GM23248 (cell line): ENCODE measurements at regions not wholly inside any gene's neighbourhood (a gene's known extent, or its start where the extent isn't known, plus 50 kb on each side); places are given as distances from the start of the nearest gene placed in this dataset.

Experiments used
- DNase-seq: peaks from one replicate; pipeline ENCODE4 v3.0.0-alpha.2; 2015
- H2AFZ ChIP-seq: fragments of 200-600 bp; sonication (generic); 2 replicates; pipeline ENCODE4 v1.6.1; 2016; ENCODE audit warnings: antibody characterized with exemption
- H3F3A ChIP-seq: fragments of 200-600 bp; sonication (generic); 2 replicates; pipeline ENCODE4 v1.6.1; 2016; ENCODE audit warnings: mild to moderate bottlenecking, antibody characterized with exemption, mixed run types; ENCODE audit not compliant: insufficient read depth
- H3K27ac ChIP-seq: fragments of 200-600 bp; sonication (generic); 2 replicates; pipeline ENCODE4 v1.5.1; 2016; ENCODE audit warnings: mild to moderate bottlenecking
- H3K27me3 ChIP-seq: fragments of 200-600 bp; sonication (generic); replicated peaks from 2 replicates; pipeline ENCODE4 v1.6.1; 2016; ENCODE audit warnings: mild to moderate bottlenecking; ENCODE audit not compliant: insufficient read depth
- H3K36me3 ChIP-seq: fragments of 200-600 bp; sonication (generic); 2 replicates; pipeline ENCODE4 v1.6.1; 2016; ENCODE audit warnings: low read depth, mild to moderate bottlenecking
- H3K4me1 ChIP-seq: fragments of 200-600 bp; sonication (generic); 2 replicates; pipeline ENCODE4 v1.6.1; 2016; ENCODE audit warnings: mild to moderate bottlenecking; ENCODE audit not compliant: insufficient read depth
- H3K4me2 ChIP-seq: fragments of 200-600 bp; sonication (generic); one replicate; pipeline ENCODE4 v1.6.1; 2016; ENCODE audit warnings: mild to moderate bottlenecking; ENCODE audit not compliant: unreplicated experiment
- H3K4me3 ChIP-seq: fragments of 200-600 bp; sonication (generic); 2 replicates; pipeline ENCODE4 v1.5.1; 2016; ENCODE audit warnings: mild to moderate bottlenecking
- H3K79me2 ChIP-seq: fragments of 200-600 bp; sonication (generic); 2 replicates; pipeline ENCODE4 v1.6.1; 2016; ENCODE audit warnings: mild to moderate bottlenecking; ENCODE audit not compliant: insufficient read depth
- H3K9ac ChIP-seq: fragments of 200-600 bp; sonication (generic); 2 replicates; pipeline ENCODE4 v1.6.1; 2016; ENCODE audit warnings: mild to moderate bottlenecking
- H3K9me2 ChIP-seq: fragments of 200-600 bp; sonication (generic); 2 replicates; pipeline ENCODE4 v1.6.1; 2016; ENCODE audit warnings: mixed run types, mild to moderate bottlenecking, moderate library complexity; ENCODE audit not compliant: insufficient read depth
- H3K9me3 ChIP-seq: fragments of 200-600 bp; sonication (generic); one replicate; pipeline ENCODE4 v1.6.1; 2017; ENCODE audit warnings: low read depth
- H4K20me1 ChIP-seq: fragments of 200-600 bp; sonication (generic); 2 replicates; pipeline ENCODE4 v1.6.0; 2016; ENCODE audit not compliant: insufficient read depth
- EZH2 ChIP-seq: fragments of 200-600 bp; sonication (generic); IDR thresholded peaks from 2 replicates; pipeline ENCODE4 v1.6.1; 2018; ENCODE audit warnings: antibody characterized with exemption, mild to moderate bottlenecking; ENCODE audit not compliant: insufficient read depth, poor library complexity, severe bottlenecking
- EZH2phosphoT487 ChIP-seq: fragments of 200-600 bp; sonication (generic); IDR thresholded peaks from 2 replicates; pipeline ENCODE4 v1.6.1; 2018; ENCODE audit warnings: antibody characterized with exemption, moderate library complexity, mild to moderate bottlenecking, low read depth; ENCODE audit not compliant: insufficient read depth
- WGBS, 2 experiments: methylation state at CpG; one replicate each; pipeline ENCODE4 v1.1.6; 2015 to 2017; ENCODE audit warnings: low lambda C conversion rate in 2 of 2, low coverage in 1 of 2; ENCODE audit errors: missing lambda C conversion rate in 2 of 2; 5-methylcytosine and 5-hydroxymethylcytosine counted together
- in situ Hi-C: fragments of 300-500 bp; cut with MboI; formaldehyde crosslinking; loops from 2 replicates; pipeline ENCODE4 v1.15.0; 2020

GRCh38 chr5:63894690-63895089 is 67.6 kb downstream of the HTR1A start:
- Histone ChIP-seq H3K4me3 (no peak overlapping the region), H3K4me2 (no peak overlapping the region), H3K9ac (no peak overlapping the region), H2AFZ (no peak overlapping the region), H3K36me3 (no peaks in the 10 kb centered on the region), H4K20me1 (no peaks in the 10 kb centered on the region), H3K4me1 (no peaks in the 10 kb centered on the region), H3K9me2 (no peaks in the 10 kb centered on the region), H3K79me2 (no peaks in the 10 kb centered on the region), H3K27me3 (no peaks in the 10 kb centered on the region), H3F3A (no peaks in the 10 kb centered on the region), H3K9me3 (no peaks in the 10 kb centered on the region), H3K27ac (no peak overlapping the region)
- in situ Hi-C loops = no loop called here
- WGBS, 2 experiments = 0% methylated on average over 1 of the region's 1 CpG
- no peak for TF ChIP-seq EZH2
- TF ChIP-seq EZH2phosphoT487 = no peak
- no peak for DNase-seq

GRCh38 chr5:63878788-63879187 is 83.5 kb downstream of the HTR1A start:
- in situ Hi-C loops = no loop called here
- Histone ChIP-seq H3K27me3 (no peaks in the 10 kb centered on the region), H3K4me3 (no peak overlapping the region)

GRCh38 chr5:63877961-63878360 is 84.3 kb downstream of the HTR1A start:
- TF ChIP-seq EZH2phosphoT487 = no peak
- TF ChIP-seq EZH2 = no peak
- 9 to 20% methylated on average over 2 of the region's 2 CpGs for whole genome bisulfite sequencing, 2 experiments
- no peak overlapping the region for H2AFZ ChIP-seq
- no peak overlapping the region for H3K4me3 ChIP-seq
- no peaks in the 10 kb centered on the region for H3K79me2 ChIP-seq
- H4K20me1 ChIP-seq = no peaks in the 10 kb centered on the region
- H3K4me1 ChIP-seq = no peaks in the 10 kb centered on the region
- DNase-seq = no peak
- no peak overlapping the region for H3K9ac ChIP-seq
- H3K9me3 ChIP-seq = no peaks in the 10 kb centered on the region
- in situ Hi-C loops = no loop called here
- no peak overlapping the region for H3K4me2 ChIP-seq
- no peaks in the 10 kb centered on the region for H3F3A ChIP-seq
- H3K9me2 ChIP-seq = no peaks in the 10 kb centered on the region
- no peaks in the 10 kb centered on the region for H3K27me3 ChIP-seq
- H3K36me3 ChIP-seq = no peaks in the 10 kb centered on the region
- no peak overlapping the region for H3K27ac ChIP-seq

More at GRCh38 chr5:63878788-63879187, 83.5 kb downstream of the HTR1A start:
- DNase-seq = no peak
- no peak for TF ChIP-seq EZH2
- no peak for TF ChIP-seq EZH2phosphoT487
- Histone ChIP-seq H3K36me3 (no peaks in the 10 kb centered on the region), H3K9me2 (no peaks in the 10 kb centered on the region), H3K4me1 (no peaks in the 10 kb centered on the region), H3K79me2 (no peaks in the 10 kb centered on the region), H4K20me1 (no peaks in the 10 kb centered on the region), H3K9ac (no peak overlapping the region), H3F3A (no peaks in the 10 kb centered on the region), H3K9me3 (no peaks in the 10 kb centered on the region), H3K27ac (no peak overlapping the region), H2AFZ (no peak overlapping the region), H3K4me2 (no peak overlapping the region)
- WGBS, 2 experiments = 0% methylated on average over 1 of the region's 1 CpG

GRCh38 chr5:63860379-63860778 is 101.9 kb downstream of the HTR1A start:
- Histone ChIP-seq H3F3A (no peaks in the 10 kb centered on the region), H4K20me1 (no peaks in the 10 kb centered on the region), H3K27ac (no peak overlapping the region), H3K79me2 (no peaks in the 10 kb centered on the region), H3K9me3 (peaks cover 5% of the 10 kb centered on the region), H3K27me3 (no peaks in the 10 kb centered on the region), H3K36me3 (no peaks in the 10 kb centered on the region), H3K4me1 (no peaks in the 10 kb centered on the region), H3K9me2 (no peaks in the 10 kb centered on the region), H3K4me2 (no peak overlapping the region), H2AFZ (no peak overlapping the region), H3K9ac (no peak overlapping the region), H3K4me3 (no peak overlapping the region)
- 22 to 23% methylated on average over 1 of the region's 1 CpG for WGBS, 2 experiments
- in situ Hi-C loops = no loop called here
- DNase-seq = peak; percentile 2
- TF ChIP-seq EZH2phosphoT487 (no peak), EZH2 (no peak)

GRCh38 chr5:63854076-63854475 is 108.2 kb downstream of the HTR1A start:
- Histone ChIP-seq H3K9ac (no peak overlapping the region), H3K27me3 (no peaks in the 10 kb centered on the region), H3K9me2 (no peaks in the 10 kb centered on the region; the same call in 1 of the 2 replicates), H3K4me1 (no peaks in the 10 kb centered on the region), H2AFZ (no peak overlapping the region), H3K4me3 (no peak overlapping the region), H3K79me2 (no peaks in the 10 kb centered on the region), H3K36me3 (no peaks in the 10 kb centered on the region), H3F3A (no peaks in the 10 kb centered on the region), H3K9me3 (no peaks in the 10 kb centered on the region), H3K27ac (no peak overlapping the region), H4K20me1 (no peaks in the 10 kb centered on the region), H3K4me2 (no peak overlapping the region)
- in situ Hi-C loops = no loop called here
- DNase-seq = no peak
- 26 to 35% methylated on average over 2 of the region's 2 CpGs for WGBS, 2 experiments
- TF ChIP-seq EZH2 = no peak
- no peak for TF ChIP-seq EZH2phosphoT487
